DOHH2 (cell line): ENCODE measurements at regions not wholly inside any gene's neighbourhood (a gene's known extent, or its start where the extent isn't known, plus 50 kb on each side); places are given as distances from the start of the nearest gene placed in this dataset.
"Not testable (repeated sequence)": the region's sequence is repeated elsewhere in the genome, so short reads cannot be mapped to it uniquely, and the experiment has no call there.

Experiments
- H3F3A ChIP-seq: fragments of 200-600 bp; sonication (generic), shearing (Covaris generic); 2 replicates; pipeline ENCODE4 v1.6.0; 2016; ENCODE audit warnings: antibody characterized with exemption, mild to moderate bottlenecking; ENCODE audit not compliant: control insufficient read depth, insufficient read depth
- H3K27ac ChIP-seq: fragments of 200-600 bp; sonication (generic); 2 replicates; pipeline ENCODE4 v1.5.1; 2014; ENCODE audit warnings: low read depth, mild to moderate bottlenecking, low read length, moderate library complexity
- H3K27me3 ChIP-seq: fragments of 200-600 bp; sonication (generic); 2 replicates; pipeline ENCODE4 v1.6.1; 2014; ENCODE audit warnings: mild to moderate bottlenecking, low read length, mixed read lengths; ENCODE audit not compliant: control insufficient read depth
- H3K36me3 ChIP-seq: fragments of 200-600 bp; sonication (generic); 2 replicates; pipeline ENCODE4 v1.6.1; 2014; ENCODE audit warnings: mild to moderate bottlenecking, low read length, moderate library complexity, mixed read lengths; ENCODE audit not compliant: control insufficient read depth
- H3K4me1 ChIP-seq: fragments of 200-600 bp; sonication (generic); 2 replicates; pipeline ENCODE4 v1.6.1; 2014; ENCODE audit warnings: mild to moderate bottlenecking, low read length, mixed read lengths; ENCODE audit not compliant: control insufficient read depth
- H3K4me2 ChIP-seq: fragments of 200-600 bp; sonication (generic); 2 replicates; pipeline ENCODE4 v1.6.0; 2014; ENCODE audit warnings: mild to moderate bottlenecking, low read length, moderate library complexity
- H3K4me3 ChIP-seq: fragments of 200-600 bp; sonication (generic); 2 replicates; pipeline ENCODE4 v1.5.1; 2014; ENCODE audit warnings: mild to moderate bottlenecking, low read length, mixed read lengths
- H3K79me2 ChIP-seq: fragments of 200-600 bp; sonication (generic); 2 replicates; pipeline ENCODE4 v1.6.1; 2014; ENCODE audit warnings: mild to moderate bottlenecking, low read length, mixed read lengths; ENCODE audit not compliant: control insufficient read depth
- H3K9me2 ChIP-seq: fragments of 200-600 bp; sonication (generic); replicated peaks from 2 replicates; pipeline ENCODE4 v1.6.1; 2014; ENCODE audit warnings: mild to moderate bottlenecking, low read length, mixed read lengths; ENCODE audit not compliant: control insufficient read depth
- H3K9me3 ChIP-seq: fragments of 200-600 bp; sonication (generic); 2 replicates; pipeline ENCODE4 v1.6.1; 2014; ENCODE audit warnings: antibody characterized with exemption, low read length, mixed read lengths; ENCODE audit not compliant: control insufficient read depth, insufficient read depth
- H4K20me1 ChIP-seq: fragments of 200-600 bp; sonication (generic); 2 replicates; pipeline ENCODE4 v1.6.0; 2014; ENCODE audit warnings: low read depth, mild to moderate bottlenecking, antibody characterized with exemption, low read length, moderate library complexity; ENCODE audit not compliant: control insufficient read depth, insufficient read depth
- EZH2phosphoT487 ChIP-seq: fragments of 200-600 bp; sonication (generic); IDR thresholded peaks from 2 replicates; pipeline ENCODE4 v1.6.1; 2017; ENCODE audit warnings: borderline replicate concordance, mild to moderate bottlenecking, antibody characterized with exemption, low read length, moderate library complexity, mixed read lengths
- TF ChIP-seq, protein P1 (sequence below): fragments of 200-600 bp; sonication (generic); IDR thresholded peaks from one replicate; pipeline ENCODE4 v1.5.1; 2014; ENCODE audit warnings: antibody characterized with exemption, mild to moderate bottlenecking, low read depth, low read length; ENCODE audit not compliant: poor library complexity, severe bottlenecking

DNA sequence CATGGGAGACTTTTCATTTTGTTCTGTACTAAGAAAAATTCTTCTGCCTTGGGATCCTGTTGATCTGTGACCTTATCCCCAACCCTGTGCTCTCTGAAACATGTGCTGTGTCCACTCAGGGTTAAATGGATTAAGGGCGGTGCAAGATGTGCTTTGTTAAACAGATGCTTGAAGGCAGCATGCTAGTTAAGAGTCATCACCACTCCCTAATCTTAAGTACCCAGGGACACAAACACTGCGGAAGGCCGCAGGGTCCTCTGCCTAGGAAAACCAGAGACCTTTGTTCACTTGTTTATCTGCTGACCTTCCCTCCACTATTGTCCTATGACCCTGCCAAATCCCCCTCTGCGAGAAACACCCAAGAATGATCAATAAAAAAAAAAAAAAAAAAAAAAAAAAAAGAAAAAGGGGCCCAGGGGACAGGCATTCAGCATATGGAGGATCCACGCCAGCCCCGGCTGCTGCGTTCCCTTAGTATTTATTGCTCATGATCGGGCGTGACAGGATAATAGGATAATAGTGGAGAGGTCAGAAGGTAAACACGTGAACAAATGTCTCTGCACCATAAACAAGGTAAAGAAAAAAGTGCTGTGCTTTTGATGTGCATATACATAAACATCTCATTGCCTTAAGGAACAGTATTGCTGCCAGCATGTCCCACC lies 113.7 kb upstream of the ZNF92 start:
- not testable (repeated sequence) for H3K9me2 ChIP-seq, H3K79me2 ChIP-seq, H4K20me1 ChIP-seq, H3K27ac ChIP-seq, H3K9me3 ChIP-seq, H3K36me3 ChIP-seq, H3K27me3 ChIP-seq, H3K4me3 ChIP-seq, H3F3A ChIP-seq, H3K4me1 ChIP-seq, H3K4me2 ChIP-seq

DNA sequence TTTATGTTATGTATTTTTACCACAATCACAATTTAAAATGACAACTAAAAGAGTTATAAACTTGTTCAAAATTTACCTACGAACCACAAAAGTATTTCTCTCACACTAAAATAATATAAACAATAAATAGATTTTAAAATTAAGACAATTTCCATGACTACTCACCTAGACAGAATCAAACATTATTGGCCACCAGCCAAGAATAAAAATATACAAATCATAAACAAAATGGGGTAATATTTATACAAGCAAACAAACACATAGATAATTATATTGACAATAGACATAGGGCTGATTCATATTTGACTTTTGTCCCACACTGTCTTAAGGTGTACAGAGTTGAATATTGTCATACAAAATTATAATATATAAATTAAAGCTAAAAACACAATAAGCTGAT lies 119.6 kb upstream of the ZNF92 start:
- H3K27ac ChIP-seq = no peak overlapping the region

DNA sequence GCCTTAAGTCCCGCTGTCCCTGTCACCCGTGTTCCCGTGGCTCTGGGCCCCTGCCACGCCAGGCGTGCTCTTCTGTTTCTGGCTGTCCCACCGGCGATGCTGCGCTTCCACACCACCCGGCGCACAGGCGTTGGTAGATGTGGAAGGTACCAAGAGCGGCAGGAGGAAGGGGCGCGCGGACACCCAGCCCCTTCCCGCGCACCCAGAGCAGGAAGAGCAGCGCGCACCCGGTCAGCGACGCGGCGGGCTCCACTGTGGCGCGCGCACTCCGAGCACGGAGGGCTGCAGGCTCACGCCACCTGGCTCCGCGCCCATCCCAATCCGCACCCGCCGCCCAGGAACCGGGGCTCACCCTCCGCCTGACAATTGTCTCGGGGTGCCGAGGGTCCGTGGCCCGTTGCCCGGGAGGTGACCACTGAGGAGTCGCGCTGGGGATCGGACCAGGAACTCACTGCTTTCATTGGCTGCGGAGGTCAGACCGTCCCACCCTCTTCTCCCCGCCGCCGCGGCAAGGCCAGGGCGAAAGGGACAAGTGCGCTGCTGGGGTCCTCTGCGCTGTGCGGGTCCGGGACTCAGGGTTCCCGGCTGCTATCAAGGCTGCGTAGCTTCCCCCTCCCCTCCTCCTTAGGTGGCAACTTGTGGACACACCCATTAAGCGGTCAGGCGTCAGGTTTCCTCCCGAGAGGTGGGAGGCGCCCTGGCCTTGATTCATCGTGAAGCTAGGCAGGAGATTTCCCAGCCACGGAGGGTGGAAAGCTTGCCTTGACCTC lies 121.6 kb upstream of the ZNF92 start:
- Histone ChIP-seq H3K79me2 (no peaks in the 10 kb centered on the region), H3K4me1 (peaks cover 22% of the 10 kb centered on the region), H3K9me2 (no peaks in the 10 kb centered on the region), H3K4me3 (peak overlapping the region; percentile 93), H3K27me3 (no peaks in the 10 kb centered on the region), H3K27ac (peak overlapping the region; percentile 55), H3K9me3 (no peaks in the 10 kb centered on the region), H4K20me1 (no peaks in the 10 kb centered on the region), H3K36me3 (no peaks in the 10 kb centered on the region), H3K4me2 (peak overlapping the region; percentile 89), H3F3A (peaks cover 7% of the 10 kb centered on the region)
- TF ChIP-seq, protein P1, sequence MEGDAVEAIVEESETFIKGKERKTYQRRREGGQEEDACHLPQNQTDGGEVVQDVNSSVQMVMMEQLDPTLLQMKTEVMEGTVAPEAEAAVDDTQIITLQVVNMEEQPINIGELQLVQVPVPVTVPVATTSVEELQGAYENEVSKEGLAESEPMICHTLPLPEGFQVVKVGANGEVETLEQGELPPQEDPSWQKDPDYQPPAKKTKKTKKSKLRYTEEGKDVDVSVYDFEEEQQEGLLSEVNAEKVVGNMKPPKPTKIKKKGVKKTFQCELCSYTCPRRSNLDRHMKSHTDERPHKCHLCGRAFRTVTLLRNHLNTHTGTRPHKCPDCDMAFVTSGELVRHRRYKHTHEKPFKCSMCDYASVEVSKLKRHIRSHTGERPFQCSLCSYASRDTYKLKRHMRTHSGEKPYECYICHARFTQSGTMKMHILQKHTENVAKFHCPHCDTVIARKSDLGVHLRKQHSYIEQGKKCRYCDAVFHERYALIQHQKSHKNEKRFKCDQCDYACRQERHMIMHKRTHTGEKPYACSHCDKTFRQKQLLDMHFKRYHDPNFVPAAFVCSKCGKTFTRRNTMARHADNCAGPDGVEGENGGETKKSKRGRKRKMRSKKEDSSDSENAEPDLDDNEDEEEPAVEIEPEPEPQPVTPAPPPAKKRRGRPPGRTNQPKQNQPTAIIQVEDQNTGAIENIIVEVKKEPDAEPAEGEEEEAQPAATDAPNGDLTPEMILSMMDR = no peak
- TF ChIP-seq EZH2phosphoT487 = no peak

More for the DNA sequence above, 119.6 kb upstream of the ZNF92 start:
- Histone ChIP-seq H3K79me2 (no peaks in the 10 kb centered on the region), H3K9me3 (no peaks in the 10 kb centered on the region), H3K4me2 (no peak overlapping the region), H3K9me2 (no peaks in the 10 kb centered on the region), H3K36me3 (no peaks in the 10 kb centered on the region), H3F3A (peaks cover 7% of the 10 kb centered on the region), H3K4me3 (no peak overlapping the region), H3K4me1 (peaks cover 17% of the 10 kb centered on the region), H4K20me1 (no peaks in the 10 kb centered on the region), H3K27me3 (no peaks in the 10 kb centered on the region)
- TF ChIP-seq, protein P1 = no peak
- no peak for TF ChIP-seq EZH2phosphoT487
